C4-2B (cell line): ENCODE measurements at regions not wholly inside any gene's neighbourhood (a gene's known extent, or its start where the extent isn't known, plus 50 kb on each side); places are given as distances from the start of the nearest gene placed in this dataset.
A peak's percentile ranks its signal among the peaks of the same experiment; 100 is the strongest.

Experiments used
- H3K27ac ChIP-seq: fragments of 450-650 bp; 2 replicates; pipeline ENCODE4 v1.5.1; 2017
- ZFX ChIP-seq: fragments of 450-650 bp; IDR thresholded peaks from 2 replicates; pipeline ENCODE4 v1.6.1; 2017
- TF ChIP-seq, protein P1 (sequence below): fragments of 450-650 bp; conservative IDR thresholded peaks from 2 replicates; pipeline ENCODE4 v1.5.1; 2017; ENCODE audit warnings: mild to moderate bottlenecking

DNA sequence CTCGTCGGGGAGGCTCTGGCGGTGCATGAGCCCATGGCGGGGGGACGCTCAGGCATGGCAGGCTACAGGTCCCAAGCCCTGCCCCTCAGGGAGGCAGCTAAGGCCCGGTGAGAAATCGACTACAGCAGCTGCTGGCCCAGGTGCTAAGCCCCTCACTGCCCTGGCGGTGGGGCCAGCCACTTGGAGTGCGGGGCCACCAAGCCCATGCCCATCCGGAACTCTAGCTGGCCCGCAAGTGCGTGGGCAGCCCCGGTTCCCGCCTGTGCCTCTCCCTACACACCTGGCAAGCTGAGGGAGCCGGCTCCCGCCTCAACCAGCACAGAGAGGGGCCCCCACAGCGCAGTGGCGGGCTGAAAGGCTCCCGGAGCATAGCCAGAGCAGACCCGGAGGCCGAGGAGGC lies 1896.9 kb upstream of the CDH6 start:
- H3K27ac ChIP-seq = no peak overlapping the region
- no peak for TF ChIP-seq ZFX
- TF ChIP-seq, protein P1, sequence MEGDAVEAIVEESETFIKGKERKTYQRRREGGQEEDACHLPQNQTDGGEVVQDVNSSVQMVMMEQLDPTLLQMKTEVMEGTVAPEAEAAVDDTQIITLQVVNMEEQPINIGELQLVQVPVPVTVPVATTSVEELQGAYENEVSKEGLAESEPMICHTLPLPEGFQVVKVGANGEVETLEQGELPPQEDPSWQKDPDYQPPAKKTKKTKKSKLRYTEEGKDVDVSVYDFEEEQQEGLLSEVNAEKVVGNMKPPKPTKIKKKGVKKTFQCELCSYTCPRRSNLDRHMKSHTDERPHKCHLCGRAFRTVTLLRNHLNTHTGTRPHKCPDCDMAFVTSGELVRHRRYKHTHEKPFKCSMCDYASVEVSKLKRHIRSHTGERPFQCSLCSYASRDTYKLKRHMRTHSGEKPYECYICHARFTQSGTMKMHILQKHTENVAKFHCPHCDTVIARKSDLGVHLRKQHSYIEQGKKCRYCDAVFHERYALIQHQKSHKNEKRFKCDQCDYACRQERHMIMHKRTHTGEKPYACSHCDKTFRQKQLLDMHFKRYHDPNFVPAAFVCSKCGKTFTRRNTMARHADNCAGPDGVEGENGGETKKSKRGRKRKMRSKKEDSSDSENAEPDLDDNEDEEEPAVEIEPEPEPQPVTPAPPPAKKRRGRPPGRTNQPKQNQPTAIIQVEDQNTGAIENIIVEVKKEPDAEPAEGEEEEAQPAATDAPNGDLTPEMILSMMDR = no peak

DNA sequence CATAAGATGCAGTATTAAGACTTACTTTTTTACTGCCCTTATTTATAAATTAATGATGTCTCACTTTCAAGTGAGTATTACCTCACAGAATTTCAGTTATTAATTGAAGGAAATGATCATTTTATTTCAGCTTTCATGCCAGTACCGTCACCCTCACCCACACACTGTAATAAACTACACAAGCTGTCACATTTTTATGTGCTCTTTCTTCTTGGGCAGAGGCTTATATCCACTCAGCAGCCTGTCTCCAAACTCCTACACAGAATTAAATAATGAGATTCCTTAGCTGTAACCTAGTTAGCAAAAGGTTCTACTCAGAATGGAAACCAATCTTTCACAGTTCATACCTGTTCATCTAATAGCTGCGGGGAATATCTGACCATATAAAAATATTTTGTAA lies 1915.8 kb upstream of the CDH6 start:
- H3K27ac ChIP-seq = no peak overlapping the region
- no peak for TF ChIP-seq ZFX
- TF ChIP-seq, protein P1 = no peak

DNA sequence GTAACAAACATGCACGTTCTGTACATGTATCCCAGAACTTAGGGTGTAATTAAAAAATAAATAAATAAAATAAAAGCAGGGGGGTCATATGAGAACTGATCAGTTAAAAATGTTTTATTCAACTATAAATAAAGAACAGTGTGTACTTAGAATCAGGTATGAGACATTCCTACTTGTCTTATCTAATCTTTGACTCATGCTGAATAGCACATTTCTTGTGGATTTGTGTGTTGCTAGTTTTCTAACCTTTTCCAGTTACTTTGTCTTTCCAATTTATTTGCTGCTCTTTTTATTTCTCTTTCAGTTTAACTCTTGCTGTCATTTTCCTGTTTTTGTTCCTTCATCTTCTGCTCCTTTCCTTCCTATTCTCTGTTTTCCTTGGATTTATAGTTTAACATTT lies 1917.1 kb upstream of the CDH6 start:
- no peak overlapping the region for H3K27ac ChIP-seq
- no peak for TF ChIP-seq ZFX
- TF ChIP-seq, protein P1 = no peak

DNA sequence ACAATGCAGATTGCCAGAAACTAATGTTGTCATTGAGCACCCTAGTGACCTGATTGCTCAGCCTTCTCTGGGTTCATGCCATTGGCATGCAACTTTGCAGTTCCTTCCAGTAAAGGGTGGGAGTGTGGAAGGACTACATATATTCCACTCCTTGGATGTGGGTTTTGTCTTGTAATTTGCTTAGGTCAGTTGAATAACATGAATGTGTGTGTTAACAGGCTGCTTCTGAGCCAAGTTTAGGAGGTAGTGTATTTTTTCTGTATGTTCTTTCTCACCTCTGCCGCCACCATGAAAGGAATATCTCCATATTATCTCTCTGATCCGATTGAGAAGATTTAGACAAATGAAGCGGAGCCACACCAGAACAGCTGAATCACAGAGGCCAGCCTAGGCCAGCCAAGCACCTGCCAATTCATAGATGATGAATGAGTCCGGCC lies 1929.6 kb upstream of the CDH6 start:
- no peak overlapping the region for H3K27ac ChIP-seq
- TF ChIP-seq, protein P1 = no peak
- no peak for TF ChIP-seq ZFX

DNA sequence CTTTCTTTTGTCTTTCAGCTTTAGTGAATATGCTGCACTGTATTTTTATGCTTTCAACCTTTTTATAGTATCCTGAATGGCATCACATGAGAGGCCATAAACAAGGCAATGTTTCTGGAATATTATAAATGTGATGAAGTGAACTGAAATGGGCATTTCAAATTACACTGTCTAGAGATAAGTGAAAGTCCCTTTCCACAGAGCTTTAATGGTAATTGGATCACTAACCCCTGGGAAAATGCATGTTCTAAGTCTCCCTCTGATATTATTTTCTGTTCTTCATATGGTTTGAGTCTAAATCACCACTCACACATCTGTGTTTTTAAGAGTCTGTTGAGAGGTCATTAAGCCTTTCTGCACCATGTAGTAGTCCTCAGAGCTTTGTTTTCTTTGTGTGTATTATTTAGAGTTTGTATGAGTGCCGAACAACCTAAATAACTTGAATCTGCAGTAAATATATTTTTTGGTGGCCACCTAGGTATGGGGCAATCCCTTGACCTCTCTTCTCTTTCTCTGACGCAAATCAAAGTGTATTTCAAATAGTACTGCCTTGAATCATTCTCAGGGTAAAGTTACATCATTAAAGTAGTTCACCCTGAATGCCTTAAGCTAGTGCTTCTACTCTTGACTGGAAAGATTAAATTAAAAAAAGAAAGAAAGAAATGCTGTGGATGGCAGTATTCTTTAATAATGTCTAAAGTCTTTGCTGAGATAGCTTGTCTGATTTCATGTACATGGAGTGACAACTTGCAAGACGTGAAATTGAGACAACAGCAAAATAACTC lies 1931.0 kb upstream of the CDH6 start:
- H3K27ac ChIP-seq = no peak overlapping the region
- no peak for TF ChIP-seq ZFX
- TF ChIP-seq, protein P1 = no peak

DNA sequence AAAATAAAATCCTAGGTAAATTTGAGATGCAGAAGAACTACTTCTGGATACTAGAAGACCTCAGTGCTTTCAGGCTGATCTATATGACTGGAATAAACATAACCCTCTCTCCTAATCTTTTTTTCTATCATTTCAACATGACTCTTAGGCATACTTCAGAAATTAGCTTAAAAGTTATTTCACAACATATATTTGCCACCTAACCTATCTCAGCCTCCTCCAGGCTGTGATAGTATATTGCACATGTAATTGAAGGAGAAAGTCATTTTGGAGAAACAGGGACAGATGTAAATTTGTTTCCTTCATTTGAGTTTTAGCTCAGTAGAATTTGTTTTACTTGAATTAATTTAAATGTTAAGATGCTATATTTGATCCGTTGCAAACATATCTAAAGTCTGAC lies 1932.3 kb upstream of the CDH6 start:
- TF ChIP-seq ZFX = no peak
- no peak overlapping the region for H3K27ac ChIP-seq

DNA sequence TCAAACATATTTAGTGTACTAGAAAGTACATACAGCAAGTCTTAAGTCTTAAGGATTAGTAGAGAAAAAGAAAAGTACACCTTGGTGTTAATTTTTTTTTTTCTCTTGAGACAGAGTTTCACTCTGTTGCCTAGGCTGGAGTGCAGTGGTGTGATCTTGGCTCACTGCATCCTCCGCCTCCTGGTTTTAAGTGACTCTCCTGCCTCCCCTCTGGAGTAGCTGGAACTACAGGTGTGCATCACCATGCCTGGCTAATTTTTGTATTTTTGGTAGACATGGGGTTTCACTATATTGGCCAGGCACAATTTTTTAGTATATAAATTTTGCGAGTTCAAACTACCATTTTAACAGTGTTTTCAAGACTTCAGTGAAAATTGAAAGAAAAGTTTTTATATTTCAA lies 1941.1 kb upstream of the CDH6 start:
- H3K27ac ChIP-seq = no peak overlapping the region
- TF ChIP-seq, protein P1 = peak; percentile 35
- no peak for TF ChIP-seq ZFX
